Fibroblast of mammary gland (primary cell): ENCODE measurements at regions not wholly inside any gene's neighbourhood (a gene's known extent, or its start where the extent isn't known, plus 50 kb on each side); places are given as distances from the start of the nearest gene placed in this dataset.

Source experiments
- DNase-seq: peaks from one replicate; pipeline ENCODE4 v3.0.0-alpha.2; 2010; ENCODE audit warnings: low read depth
- H3K4me3 ChIP-seq: 2 replicates; pipeline ENCODE4 v1.5.1; 2011; ENCODE audit warnings: low read depth, mild to moderate bottlenecking, low read length, moderate library complexity; ENCODE audit not compliant: control insufficient read depth
- TF ChIP-seq, protein P1 (sequence below): conservative IDR thresholded peaks from 2 replicates; pipeline ENCODE4 v1.5.1; 2011; ENCODE audit warnings: low read depth, low read length, inconsistent platforms; ENCODE audit not compliant: control insufficient read depth, insufficient read depth

DNA sequence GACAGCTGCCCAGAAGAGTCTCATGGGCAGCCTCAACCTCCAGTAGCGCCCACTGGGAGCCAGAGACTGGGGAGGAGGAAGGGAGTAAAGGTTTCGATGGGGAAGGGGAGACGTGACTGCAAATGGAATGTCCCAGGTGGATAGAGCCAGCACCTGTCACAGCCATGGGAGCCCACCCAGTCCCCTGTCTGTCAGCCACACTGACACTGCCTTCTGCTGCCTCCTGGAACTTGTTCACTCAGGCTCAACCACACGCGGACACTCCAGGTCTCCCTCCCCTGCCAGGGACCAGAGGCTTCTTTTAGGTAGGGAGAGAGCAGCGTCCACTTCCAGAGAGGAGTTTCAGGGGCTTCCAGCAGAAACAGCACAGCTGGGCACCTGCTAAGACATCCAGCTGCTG, 346.3 kb downstream of the NPHP4 start:
- TF ChIP-seq, protein P1, sequence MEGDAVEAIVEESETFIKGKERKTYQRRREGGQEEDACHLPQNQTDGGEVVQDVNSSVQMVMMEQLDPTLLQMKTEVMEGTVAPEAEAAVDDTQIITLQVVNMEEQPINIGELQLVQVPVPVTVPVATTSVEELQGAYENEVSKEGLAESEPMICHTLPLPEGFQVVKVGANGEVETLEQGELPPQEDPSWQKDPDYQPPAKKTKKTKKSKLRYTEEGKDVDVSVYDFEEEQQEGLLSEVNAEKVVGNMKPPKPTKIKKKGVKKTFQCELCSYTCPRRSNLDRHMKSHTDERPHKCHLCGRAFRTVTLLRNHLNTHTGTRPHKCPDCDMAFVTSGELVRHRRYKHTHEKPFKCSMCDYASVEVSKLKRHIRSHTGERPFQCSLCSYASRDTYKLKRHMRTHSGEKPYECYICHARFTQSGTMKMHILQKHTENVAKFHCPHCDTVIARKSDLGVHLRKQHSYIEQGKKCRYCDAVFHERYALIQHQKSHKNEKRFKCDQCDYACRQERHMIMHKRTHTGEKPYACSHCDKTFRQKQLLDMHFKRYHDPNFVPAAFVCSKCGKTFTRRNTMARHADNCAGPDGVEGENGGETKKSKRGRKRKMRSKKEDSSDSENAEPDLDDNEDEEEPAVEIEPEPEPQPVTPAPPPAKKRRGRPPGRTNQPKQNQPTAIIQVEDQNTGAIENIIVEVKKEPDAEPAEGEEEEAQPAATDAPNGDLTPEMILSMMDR = no peak
- DNase-seq = no peak
- H3K4me3 ChIP-seq = no peak overlapping the region

DNA sequence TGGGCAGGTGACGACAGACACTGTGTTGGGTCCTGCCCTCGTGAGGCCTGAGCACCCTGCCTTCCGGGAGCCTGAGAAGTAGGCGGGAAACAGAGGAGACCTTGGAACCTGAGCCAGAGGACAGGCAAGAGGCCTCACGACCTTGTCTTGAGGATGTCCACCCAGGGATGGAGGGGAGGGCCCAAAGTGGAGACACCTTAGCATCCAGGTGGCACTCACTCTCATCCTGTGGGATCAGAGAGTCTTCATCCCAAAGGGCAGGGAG, 347.2 kb downstream of the NPHP4 start:
- no peak overlapping the region for H3K4me3 ChIP-seq
- no peak for DNase-seq
- TF ChIP-seq, protein P1 = no peak

DNA sequence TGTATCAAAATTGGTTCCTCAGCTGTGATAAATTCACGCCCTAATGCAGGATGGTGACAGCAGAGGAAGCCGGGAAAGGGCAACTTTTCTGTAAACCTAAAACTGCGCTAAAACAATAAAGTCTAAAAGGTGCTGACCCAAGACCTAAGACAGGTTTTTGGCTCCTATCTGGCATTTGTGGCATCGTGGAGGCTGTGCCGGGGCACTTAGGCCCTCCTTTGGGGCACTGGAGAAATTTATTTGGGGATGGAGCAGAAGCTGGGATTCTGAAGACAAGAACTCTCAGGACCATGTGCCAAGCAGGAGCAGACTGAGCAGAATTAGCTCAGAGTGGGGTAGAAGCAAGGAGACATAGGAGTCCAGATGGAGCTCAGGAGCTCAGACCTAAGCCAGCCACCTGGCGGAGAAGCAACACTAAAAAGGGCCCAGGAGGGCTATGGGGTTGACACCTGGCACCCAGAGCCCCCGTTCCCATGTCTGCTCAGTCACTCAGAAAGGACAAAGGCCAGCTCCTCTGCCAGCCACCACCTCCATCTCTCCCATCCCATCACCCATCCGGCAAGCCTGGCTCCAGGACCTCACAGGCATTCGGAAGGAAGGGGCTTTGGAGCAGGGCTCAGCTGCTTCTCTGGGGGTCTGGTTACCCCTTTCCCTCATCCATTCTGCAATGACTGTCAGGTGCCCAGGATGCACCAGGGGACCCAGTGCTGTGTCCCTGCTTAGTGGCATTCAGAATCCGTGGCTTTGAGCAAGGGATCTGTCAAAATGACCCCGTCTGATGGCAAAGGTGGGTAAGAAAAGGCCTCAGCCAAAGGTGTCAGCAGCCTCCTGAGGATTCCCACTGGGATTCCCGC, 347.7 kb downstream of the NPHP4 start:
- no peak for DNase-seq
- TF ChIP-seq, protein P1 = no peak
- no peak overlapping the region for H3K4me3 ChIP-seq

DNA sequence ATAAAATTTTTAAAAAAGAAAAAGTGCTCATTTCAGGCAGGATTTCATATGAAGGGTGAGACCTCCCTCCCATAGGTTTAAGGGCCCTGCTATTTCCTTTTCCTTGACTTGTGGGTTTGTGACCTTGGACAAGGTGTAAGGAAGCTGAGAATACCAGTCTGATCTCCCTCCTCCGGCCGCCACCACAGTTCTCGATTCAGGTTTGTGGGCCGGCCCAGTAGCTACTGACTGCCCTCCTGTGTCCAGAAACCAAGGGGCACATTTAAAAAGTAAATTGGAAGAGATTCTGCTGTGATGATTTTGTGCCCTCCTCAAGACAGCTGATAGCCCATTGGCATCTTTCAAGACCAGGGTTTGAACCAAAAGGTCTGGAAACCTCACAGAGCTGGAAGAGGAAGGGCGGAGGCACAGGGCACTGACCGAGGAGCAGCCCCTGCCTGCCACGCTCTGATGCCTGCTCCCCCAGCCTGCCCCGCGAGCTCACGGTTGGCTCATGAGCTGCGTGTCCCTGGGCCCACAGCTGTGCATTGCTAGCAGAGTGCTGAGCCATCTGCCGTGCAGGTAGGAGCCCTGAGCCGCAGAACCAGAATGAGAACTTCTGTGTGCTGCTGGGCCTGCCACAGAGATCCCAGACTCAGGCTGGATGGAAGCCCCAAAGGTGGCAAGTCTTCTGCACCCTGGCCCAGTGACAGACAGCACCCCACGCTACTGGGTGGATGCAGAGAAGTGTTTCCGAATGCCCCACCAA, 348.7 kb downstream of the NPHP4 start:
- TF ChIP-seq, protein P1 = no peak
- H3K4me3 ChIP-seq = no peak overlapping the region
- no peak for DNase-seq

DNA sequence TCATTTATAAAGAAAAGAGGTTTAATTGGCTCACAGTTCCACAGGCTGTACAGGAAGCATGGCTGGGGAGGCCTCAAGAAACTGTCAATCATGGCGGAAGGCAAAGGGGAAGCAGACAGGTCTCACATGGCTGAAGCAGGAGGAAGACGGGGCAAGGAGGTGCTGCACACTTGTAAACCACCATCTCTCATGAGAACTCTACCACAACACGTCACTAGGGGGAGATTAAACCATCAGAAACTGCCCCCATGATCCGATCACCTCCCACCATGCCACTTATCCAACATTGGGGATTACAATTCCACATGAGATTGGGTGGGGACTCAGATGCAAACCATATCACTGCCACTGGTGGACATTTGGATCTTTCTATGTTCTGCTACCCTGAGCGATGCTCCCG, 351.4 kb downstream of the NPHP4 start:
- no peak overlapping the region for H3K4me3 ChIP-seq
- DNase-seq = no peak
- TF ChIP-seq, protein P1 = no peak

DNA sequence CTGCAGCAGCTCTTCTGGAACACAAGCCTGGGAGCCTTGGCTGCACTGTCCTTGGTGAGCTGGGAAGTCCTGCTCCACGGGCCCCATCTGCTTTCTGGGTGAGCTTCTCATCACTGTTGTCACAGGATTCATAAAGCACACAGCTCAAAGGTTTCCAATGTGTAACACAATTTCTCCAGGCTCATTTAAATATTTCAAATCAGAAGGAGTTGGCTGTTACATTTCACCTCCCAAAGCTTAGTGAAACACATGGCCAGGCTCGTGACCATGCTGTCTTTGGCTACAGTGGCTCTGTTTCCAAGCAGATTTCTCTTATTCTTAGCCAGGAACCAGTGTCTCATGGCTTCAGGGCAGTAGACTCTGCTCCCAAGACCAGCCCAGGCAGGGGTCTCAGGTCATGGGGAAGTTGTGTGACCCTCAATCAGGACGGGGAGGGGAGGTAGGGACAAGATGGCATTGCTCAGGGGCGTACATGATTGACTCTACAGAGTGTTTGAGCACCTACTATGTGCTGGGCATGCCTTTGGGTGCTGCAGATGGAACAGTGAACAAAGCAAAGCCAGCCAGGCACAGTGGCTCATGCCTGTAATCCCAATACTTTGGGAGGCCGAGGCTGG, 353.0 kb downstream of the NPHP4 start:
- no peak overlapping the region for H3K4me3 ChIP-seq
- no peak for DNase-seq
- TF ChIP-seq, protein P1 = no peak
